ENCODE measurements at regions not wholly inside any gene's neighbourhood (a gene's known extent, or its start where the extent isn't known, plus 50 kb on each side); places are given as distances from the start of the nearest gene placed in this dataset.

GRCh38 chr3:30167541-30168011, 438.8 kb upstream of the TGFBR2 start:
- TF ChIP-seq CTCF (IDR thresholded peaks at IDR 0.05) (no peak), SIN3A (IDR thresholded peaks at IDR 0.05; ENCODE audit: borderline replicate concordance, insufficient read depth, low read depth, low read length) (no peak), POLR2AphosphoS5 (IDR thresholded peaks at IDR 0.05; ENCODE audit: low read depth, low read length) (no peak)

All from Panc1 (cell line).